ENCODE measurements at regions not wholly inside any gene's neighbourhood (a gene's known extent, or its start where the extent isn't known, plus 50 kb on each side); places are given as distances from the start of the nearest gene placed in this dataset.

GRCh38 chr5:166517976-166518375 lies 1773.5 kb upstream of the WWC1 start:
- ChIA-PET POLR2A (no interaction called here), CTCF (no interaction called here)
- Histone ChIP-seq H3K4me1 (ENCODE audit: control insufficient read depth, extremely low read depth, insufficient read depth, low read length) (no peaks in the 10 kb centered on the region), H3K27me3 (ENCODE audit: control insufficient read depth in 2 of 2, insufficient read depth in 2 of 2, low read length in 2 of 2) (no peaks in the 10 kb centered on the region), H3K79me2 (ENCODE audit: control insufficient read depth, insufficient read depth, low read length) (no peaks in the 10 kb centered on the region), H3K9me1 (replicated peaks; ENCODE audit: control insufficient read depth, extremely low read depth, insufficient read depth, low read length) (no peaks in the 10 kb centered on the region), H3K36me3 (ENCODE audit: control insufficient read depth in 2 of 2, extremely low read depth in 1 of 2, insufficient read depth in 2 of 2, low read length in 2 of 2) (no peaks in the 10 kb centered on the region), H3K4me3 (replicated peaks in 1 of 3; ENCODE audit: insufficient read depth in 1 of 3, low read depth in 1 of 3, low read length in 3 of 3) (no peak overlapping the region), H2AFZ (ENCODE audit: low read depth, low read length) (no peak overlapping the region), H3K9ac (replicated peaks; ENCODE audit: extremely low read depth, insufficient read depth, low read length) (no peak overlapping the region), H3K4me2 (ENCODE audit: insufficient read depth, low read length) (no peak overlapping the region), H4K20me1 (replicated peaks; ENCODE audit: control insufficient read depth, extremely low read depth, insufficient read depth, low read length) (no peaks in the 10 kb centered on the region), H3K9me3 (replicated peaks; ENCODE audit: control insufficient read depth, insufficient read depth, low read length) (peaks cover 1% of the 10 kb centered on the region), H3K27ac (ENCODE audit: insufficient read depth, low read depth, low read length) (no peak overlapping the region)
- DNase-seq (ENCODE audit: low read depth, low spot score) (no peak), FAIRE-seq (no peak)
- BruUV-seq (replicated peaks) = no TSS peak
- TF ChIP-seq MYC (IDR thresholded peaks at IDR 0.05; ENCODE audit: low read depth, low read length) = no peak
- TF ChIP-seq POLR2A (IDR thresholded peaks at IDR 0.05; ENCODE audit: low read depth, low read length) = no peak
- no peak for TF ChIP-seq EZH2 (IDR thresholded peaks at IDR 0.05; ENCODE audit: borderline replicate concordance, low read depth, low read length, severe bottlenecking)
- no peak for TF ChIP-seq MAX (IDR thresholded peaks at IDR 0.05; ENCODE audit: insufficient read depth, insufficient read length)
- TF ChIP-seq POLR2AphosphoS5 (IDR thresholded peaks at IDR 0.05; ENCODE audit: insufficient read depth, low read depth, low read length) = no peak
- no peak for TF ChIP-seq GATA2 (IDR thresholded peaks at IDR 0.05; ENCODE audit: insufficient read depth, insufficient read length, low read depth, low read length)
- dilution Hi-C loops (cut with MboI; ENCODE audit: extremely low pct_ligation_motif_present, low sequenced_read_pairs) (no loop called here), intact Hi-C loops (cut with micrococcal nuclease) (no loop called here)

- Histone ChIP-seq H3K4me1 (ENCODE audit: control insufficient read depth, extremely low read depth, insufficient read depth, low read length) (no peaks in the 10 kb centered on the region), H3K79me2 (ENCODE audit: control insufficient read depth, insufficient read depth, low read length) (no peaks in the 10 kb centered on the region), H3K36me3 (ENCODE audit: control insufficient read depth in 2 of 2, extremely low read depth in 1 of 2, insufficient read depth in 2 of 2, low read length in 2 of 2) (no peaks in the 10 kb centered on the region), H2AFZ (ENCODE audit: low read depth, low read length) (no peak overlapping the region), H3K9ac (replicated peaks; ENCODE audit: extremely low read depth, insufficient read depth, low read length) (no peak overlapping the region), H3K9me1 (replicated peaks; ENCODE audit: control insufficient read depth, extremely low read depth, insufficient read depth, low read length) (no peaks in the 10 kb centered on the region), H3K4me2 (ENCODE audit: insufficient read depth, low read length) (no peak overlapping the region), H4K20me1 (replicated peaks; ENCODE audit: control insufficient read depth, extremely low read depth, insufficient read depth, low read length) (no peaks in the 10 kb centered on the region), H3K4me3 (replicated peaks in 1 of 3; ENCODE audit: insufficient read depth in 1 of 3, low read depth in 1 of 3, low read length in 3 of 3) (no peak overlapping the region), H3K27ac (ENCODE audit: insufficient read depth, low read depth, low read length) (no peak overlapping the region), H3K27me3 (ENCODE audit: control insufficient read depth in 2 of 2, insufficient read depth in 2 of 2, low read length in 2 of 2) (no peaks in the 10 kb centered on the region), H3K9me3 (replicated peaks; ENCODE audit: control insufficient read depth, insufficient read depth, low read length) (no peaks in the 10 kb centered on the region)
- CTCF ChIA-PET = no interaction called here
- no TSS peak for BruUV-seq (replicated peaks)
- TF ChIP-seq EZH2 (IDR thresholded peaks at IDR 0.05; ENCODE audit: borderline replicate concordance, low read depth, low read length, severe bottlenecking) (no peak), POLR2A (IDR thresholded peaks at IDR 0.05; ENCODE audit: low read depth, low read length) (no peak), JUN (IDR thresholded peaks at IDR 0.05; ENCODE audit: borderline replicate concordance, insufficient read depth, insufficient read length, low read depth) (no peak)
- intact Hi-C loops (cut with micrococcal nuclease) (no loop called here), dilution Hi-C loops (cut with MboI; ENCODE audit: extremely low pct_ligation_motif_present, low sequenced_read_pairs) (no loop called here)
- no peak for DNase-seq (ENCODE audit: low read depth, low spot score)
- POLR2A ChIA-PET = no interaction called here
- no peak for FAIRE-seq
These were observed 1768.2 kb upstream of the WWC1 start for GRCh38 chr5:166523206-166523605.

Measured in endothelial cell of umbilical vein (primary cell).